Heart left ventricle (tissue), 13 donors: ENCODE measurements at regions not wholly inside any gene's neighbourhood (a gene's known extent, or its start where the extent isn't known, plus 50 kb on each side); places are given as distances from the start of the nearest gene placed in this dataset.

Experiments
- POLR2A ChIP-seq, 2 donors: fragments of 450-650 bp; IDR thresholded peaks; one replicate each; pipeline ENCODE4 v1.6.1; 2017; ENCODE audit warnings: antibody characterized with exemption in 2 of 2, mild to moderate bottlenecking in 2 of 2, moderate library complexity in 2 of 2
- TF ChIP-seq, protein P1 (sequence below), 12 donors: fragments of 200-600 bp; sonication (generic) in 4 of 12; IDR thresholded peaks; one replicate each; pipeline versions ENCODE4 v1.5.0 to v1.8.0; 2018 to 2022; ENCODE audit warnings: antibody characterized with exemption in 12 of 12, mild to moderate bottlenecking in 5 of 12
- donor health status: ischemic (EF 13 %, LVEDD 7.1; RV severe dilation, severe dysfunction).
- donor health status: DM: no; HTN: yes; CAD: no.
- donor health status: DM: no; HTN: no; CAD: no.
- donor health status: ischemic (EF 25% LVEDD 6.9; RV normal size, moderate dysfunction).
- donor health status: ischemic (EF 25% LVEDD 5.7; RV mildly dilated, moderate dysfunction).
- donor health status: ischemic (EF 35%, LVEDD 5.7; RV mildly dilated, moderate dysfunction).
- donor health status: nonischemic (EF 11% LVEDD 7.7; RV severe dilation, severe dysfunction).
- donor health status: DM: yes; HTN: yes; CAD: no.
- donor health status: PGD.
- donor health status: ischemic (EF 29% LVEDD 5.4; RV normal size, mild dysfunction).
- donor health status: nonischemic (EF 23%, LVEDD 6.1; RV moderate dilation, normal function).

DNA sequence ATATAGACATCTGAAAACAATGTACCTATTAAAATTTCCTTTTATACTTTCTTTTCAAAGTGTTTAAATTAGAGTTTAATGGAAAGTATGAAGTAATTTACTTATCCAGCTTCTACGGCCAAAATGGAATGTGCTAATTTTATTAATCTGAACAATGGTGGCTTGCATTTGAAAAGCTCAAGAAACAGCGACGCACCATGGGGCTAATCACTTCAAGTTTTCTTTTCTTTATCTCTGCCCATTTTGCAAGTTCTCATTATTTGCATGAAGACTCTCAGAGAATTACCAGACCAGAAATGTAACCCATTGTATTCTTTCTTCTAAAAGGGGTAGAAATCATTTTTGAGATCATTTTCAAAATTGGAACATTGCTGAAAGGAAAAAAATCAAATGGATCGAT lies 204.0 kb upstream of the STARD13 start:
- TF ChIP-seq, protein P1, sequence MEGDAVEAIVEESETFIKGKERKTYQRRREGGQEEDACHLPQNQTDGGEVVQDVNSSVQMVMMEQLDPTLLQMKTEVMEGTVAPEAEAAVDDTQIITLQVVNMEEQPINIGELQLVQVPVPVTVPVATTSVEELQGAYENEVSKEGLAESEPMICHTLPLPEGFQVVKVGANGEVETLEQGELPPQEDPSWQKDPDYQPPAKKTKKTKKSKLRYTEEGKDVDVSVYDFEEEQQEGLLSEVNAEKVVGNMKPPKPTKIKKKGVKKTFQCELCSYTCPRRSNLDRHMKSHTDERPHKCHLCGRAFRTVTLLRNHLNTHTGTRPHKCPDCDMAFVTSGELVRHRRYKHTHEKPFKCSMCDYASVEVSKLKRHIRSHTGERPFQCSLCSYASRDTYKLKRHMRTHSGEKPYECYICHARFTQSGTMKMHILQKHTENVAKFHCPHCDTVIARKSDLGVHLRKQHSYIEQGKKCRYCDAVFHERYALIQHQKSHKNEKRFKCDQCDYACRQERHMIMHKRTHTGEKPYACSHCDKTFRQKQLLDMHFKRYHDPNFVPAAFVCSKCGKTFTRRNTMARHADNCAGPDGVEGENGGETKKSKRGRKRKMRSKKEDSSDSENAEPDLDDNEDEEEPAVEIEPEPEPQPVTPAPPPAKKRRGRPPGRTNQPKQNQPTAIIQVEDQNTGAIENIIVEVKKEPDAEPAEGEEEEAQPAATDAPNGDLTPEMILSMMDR (IDR thresholded peaks at IDR 0.05) = no peak
- no peak for TF ChIP-seq POLR2A (IDR thresholded peaks at IDR 0.05)
